HG03432 (cell line): ENCODE measurements at regions not wholly inside any gene's neighbourhood (a gene's known extent, or its start where the extent isn't known, plus 50 kb on each side); places are given as distances from the start of the nearest gene placed in this dataset.
A peak's percentile ranks its signal among the peaks of the same experiment; 100 is the strongest.
"Not testable (repeated sequence)": the region's sequence is repeated elsewhere in the genome, so short reads cannot be mapped to it uniquely, and the experiment has no call there.

Experiments used
- ATAC-seq: cut with Tn5 transposase; IDR thresholded peaks from one replicate; pipeline ENCODE4 v1.9.1; 2021; ENCODE audit warnings: mild to moderate bottlenecking, moderate library complexity; ENCODE audit not compliant: unreplicated experiment

GRCh38 chr5:152523964-152524363, 118.9 kb upstream of the NMUR2 start:
- no peak for ATAC-seq

DNA sequence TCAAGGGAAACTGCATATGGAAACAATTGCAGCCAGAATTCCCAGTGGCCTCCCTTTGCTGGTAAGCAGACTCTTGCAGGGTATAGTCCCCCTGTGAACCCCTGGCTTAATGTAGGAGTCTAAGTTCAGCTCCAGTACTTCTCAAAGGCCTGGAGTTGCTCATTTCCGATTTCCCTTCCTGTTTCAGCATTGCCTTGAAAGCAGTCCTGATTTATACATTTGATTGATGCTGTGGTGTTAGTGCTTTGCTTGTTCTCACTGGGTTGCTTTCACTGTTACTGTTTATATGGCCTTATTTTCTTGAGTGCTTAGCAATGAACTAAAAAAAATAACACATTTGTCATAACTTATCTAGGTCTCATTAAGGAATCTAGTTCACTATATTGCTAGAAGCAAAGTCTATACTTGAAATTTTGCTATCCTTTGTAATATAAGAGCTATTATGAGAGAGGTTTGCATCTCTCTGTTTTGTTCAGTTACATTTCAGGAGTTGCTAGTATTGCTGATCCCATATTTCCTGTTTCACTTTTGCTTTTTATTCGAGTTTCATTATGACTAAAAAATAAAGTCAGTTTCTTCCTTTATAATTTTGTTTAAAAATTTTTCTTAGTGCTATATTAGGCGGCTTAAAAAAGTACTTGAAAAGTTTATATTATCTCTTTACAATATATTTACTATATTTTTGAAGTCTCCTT, 122.4 kb upstream of the NMUR2 start:
- peak; percentile 80 for ATAC-seq

- no peak for ATAC-seq
Observed at GRCh38 chr5:152529440-152529839, 124.4 kb upstream of the NMUR2 start.

DNA sequence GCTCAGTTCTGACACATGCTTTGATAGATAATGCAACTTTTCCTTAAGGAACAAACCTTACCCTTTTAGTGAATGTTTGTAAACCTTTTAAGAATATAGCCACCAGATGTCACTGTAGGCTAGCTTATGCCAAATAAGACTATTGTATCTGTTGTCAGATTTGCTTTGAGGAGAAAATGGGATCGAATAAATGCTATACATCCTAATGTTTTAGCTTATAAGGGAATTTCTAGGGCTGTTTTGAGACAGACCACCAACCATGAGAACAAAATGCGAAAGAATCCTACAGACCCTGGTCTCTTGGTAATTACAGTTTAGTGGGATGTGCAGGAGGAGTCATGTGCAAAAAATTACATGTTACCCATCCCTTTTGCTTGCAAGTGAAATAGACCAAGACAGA, 127.6 kb upstream of the NMUR2 start:
- no peak for ATAC-seq

GRCh38 chr5:152534641-152535040, 129.6 kb upstream of the NMUR2 start:
- no peak for ATAC-seq

DNA sequence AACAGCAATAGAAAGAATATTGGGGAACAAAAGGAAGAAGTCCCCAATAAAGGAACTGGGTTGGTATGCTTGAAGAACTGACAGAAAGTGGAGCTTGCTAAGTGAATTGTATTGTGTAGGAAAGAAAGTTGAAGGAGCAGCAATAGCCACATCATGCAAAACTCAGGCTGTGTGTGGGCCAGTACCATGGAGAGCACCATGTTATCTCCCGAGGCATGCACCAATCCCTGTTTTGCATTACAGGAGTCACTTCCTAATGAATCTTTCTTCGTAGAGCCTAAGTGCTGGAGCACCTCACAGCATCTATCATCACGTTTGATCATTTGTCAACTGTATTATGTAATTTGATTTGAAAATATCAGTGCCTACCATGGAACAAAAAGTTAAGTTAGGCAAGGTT, 137.7 kb upstream of the NMUR2 start:
- no peak for ATAC-seq

DNA sequence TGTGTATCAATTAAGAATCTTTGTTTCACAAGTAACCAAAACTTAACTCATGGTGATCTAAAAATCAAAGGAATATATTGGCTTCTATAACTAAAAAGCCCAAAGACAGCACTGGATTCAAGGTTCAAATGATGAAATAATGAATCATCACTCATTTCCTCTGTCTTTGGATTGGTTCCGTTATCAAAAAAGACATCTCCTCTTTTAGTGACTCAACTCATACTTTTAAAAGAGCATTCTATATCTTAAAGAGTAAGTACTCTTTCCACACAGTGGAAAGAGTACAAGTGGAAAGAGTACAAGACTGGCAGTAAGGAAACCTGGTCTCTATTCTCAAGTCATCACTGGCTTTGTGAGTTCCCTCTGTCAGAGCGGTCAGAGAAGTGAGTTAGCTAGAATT, 141.4 kb upstream of the NMUR2 start:
- ATAC-seq, result no peak

DNA sequence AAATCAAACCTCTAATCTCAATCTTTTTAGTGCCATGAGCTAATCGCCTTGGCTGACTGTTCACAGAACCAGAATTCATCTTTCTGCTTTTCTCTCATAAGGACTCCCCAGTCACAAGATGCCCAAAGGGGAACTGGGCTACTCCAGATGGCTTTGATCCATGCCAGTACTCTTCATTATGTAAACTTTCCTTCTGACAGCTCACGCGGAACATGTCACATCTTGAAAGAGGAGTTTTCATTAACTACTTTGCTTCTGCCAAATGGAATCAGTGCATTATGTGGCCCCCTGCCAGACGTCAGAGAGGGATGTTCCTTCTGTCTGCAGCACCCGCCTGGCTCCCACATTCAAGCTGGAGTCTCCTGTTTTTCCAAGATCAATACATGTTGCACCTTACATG, 142.1 kb upstream of the NMUR2 start:
- no peak for ATAC-seq

DNA sequence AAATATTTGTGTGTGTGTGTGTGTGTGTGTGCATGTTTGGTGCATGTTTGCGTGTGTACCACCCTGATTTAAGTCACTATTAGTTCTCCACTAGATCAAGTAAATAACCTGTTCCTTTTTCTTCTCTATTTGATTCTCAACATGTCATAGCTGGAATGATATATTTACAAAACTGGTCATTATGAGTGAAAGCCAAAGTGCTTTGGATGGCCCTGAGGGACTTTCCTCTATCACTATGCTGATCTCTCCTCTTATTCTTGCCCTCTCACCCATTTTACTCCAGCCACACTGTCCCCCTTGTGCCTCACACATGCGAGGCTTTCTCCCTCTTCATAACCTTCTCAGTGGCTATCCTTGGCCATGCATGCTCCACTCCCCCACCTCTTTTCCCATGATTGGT, 144.6 kb upstream of the NMUR2 start:
- peak; percentile 62 for ATAC-seq

DNA sequence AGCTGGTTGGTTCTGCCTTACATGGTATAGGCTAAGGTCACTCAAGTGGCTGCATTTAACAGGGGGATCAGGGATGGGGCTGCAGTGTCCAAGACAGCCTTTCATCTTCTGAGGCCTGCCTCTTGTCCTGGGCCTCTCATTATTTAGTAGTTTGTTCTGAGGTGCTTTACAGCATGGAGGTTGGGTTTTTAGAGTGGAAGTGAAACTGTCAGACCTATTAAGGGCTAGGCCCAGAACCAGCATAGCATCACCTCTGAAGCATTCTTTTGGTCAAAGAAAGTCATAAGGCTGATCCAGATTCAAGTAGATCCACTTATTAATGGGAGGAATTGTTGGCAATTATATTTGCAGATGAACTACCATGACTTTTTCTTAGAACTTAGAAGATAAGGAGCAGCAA, 146.0 kb upstream of the NMUR2 start:
- peak; percentile 62 for ATAC-seq

DNA sequence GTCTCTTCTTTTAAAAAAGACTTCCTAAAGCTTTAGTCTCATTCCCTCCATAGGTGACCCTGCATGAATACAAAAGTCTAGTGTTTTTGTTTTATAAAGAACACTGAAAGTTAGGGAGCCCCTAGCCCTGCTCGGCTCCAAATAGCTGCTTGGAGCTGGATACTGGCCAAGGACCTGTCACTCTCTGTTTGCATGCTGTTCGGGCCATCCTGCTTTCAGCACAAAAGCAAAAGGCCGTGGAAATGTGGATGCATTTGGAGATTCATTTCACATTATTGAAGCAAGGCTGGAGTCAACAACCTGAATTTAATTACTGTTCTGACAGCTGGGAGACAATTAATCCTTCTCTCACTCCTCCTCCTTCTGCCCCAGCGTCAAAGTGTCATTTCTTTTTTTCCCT, 151.7 kb upstream of the NMUR2 start:
- ATAC-seq, result no peak

GRCh38 chr5:152560512-152561137, 155.5 kb upstream of the NMUR2 start:
- peak; percentile 80 for ATAC-seq

GRCh38 chr5:152568016-152568415, 162.9 kb upstream of the NMUR2 start:
- no peak for ATAC-seq

DNA sequence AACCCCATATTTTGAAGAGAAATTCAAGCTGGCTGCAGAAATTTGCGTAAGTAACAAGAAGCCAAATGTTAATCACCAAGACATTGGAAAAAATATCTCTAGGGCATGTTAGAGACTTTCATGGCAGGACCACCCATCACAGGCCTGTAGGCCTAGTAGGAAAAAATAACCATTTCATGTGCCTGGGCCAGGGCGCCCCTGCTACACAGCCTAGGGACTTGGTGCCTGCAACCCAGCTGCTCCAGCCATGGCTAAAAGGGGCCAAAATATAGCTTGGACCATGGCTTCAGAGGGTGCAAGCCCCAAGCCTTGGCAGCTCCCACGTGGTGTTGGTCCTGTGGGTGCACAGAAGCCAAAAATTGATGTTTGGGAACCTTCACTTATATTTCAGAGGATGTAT, 167.7 kb upstream of the NMUR2 start:
- no peak for ATAC-seq

DNA sequence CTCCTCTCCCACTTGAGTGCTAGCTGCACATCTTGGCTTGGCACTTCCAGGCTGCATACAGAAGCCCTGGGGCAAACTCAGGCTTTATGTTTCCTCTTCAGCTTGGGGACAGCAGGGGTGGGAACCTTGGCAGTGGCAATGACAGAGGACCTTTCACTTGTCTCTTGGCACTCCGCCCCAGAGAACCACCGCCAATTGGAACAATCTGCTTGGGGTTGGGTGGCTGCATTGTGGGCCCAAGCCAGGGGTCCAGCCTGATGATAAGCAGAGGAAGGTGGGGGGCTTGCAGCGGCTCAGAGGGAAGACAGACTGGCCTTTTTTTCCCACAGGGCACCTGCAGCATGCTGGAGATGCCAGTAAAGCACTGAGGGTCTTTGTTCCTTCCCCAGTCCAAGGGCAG, 179.0 kb upstream of the NMUR2 start:
- ATAC-seq, result no peak

GRCh38 chr5:152592416-152592815, 187.3 kb upstream of the NMUR2 start:
- no peak for ATAC-seq

GRCh38 chr5:152593388-152593787, 188.3 kb upstream of the NMUR2 start:
- ATAC-seq, result peak; percentile 55

- no peak for ATAC-seq
Observed at GRCh38 chr5:152595405-152595804, 190.3 kb upstream of the NMUR2 start.

- no peak for ATAC-seq
Observed at GRCh38 chr5:152599096-152599495, 194.0 kb upstream of the NMUR2 start.

- no peak for ATAC-seq
Observed at GRCh38 chr5:152601806-152602732, 197.0 kb upstream of the NMUR2 start.

- ATAC-seq, result not testable (repeated sequence)
Observed at GRCh38 chr5:152606050-152606449, 201.0 kb upstream of the NMUR2 start.
